PFSK-1 (cell line): ENCODE measurements at regions not wholly inside any gene's neighbourhood (a gene's known extent, or its start where the extent isn't known, plus 50 kb on each side); places are given as distances from the start of the nearest gene placed in this dataset.

Experiments
- FOXP2 ChIP-seq: optimal IDR thresholded peaks from 2 replicates; pipeline ENCODE3; 2011; ENCODE audit warnings: borderline replicate concordance, control low read depth, inconsistent platforms; ENCODE audit not compliant: insufficient read depth; ENCODE audit errors: extremely low read length, extremely low read depth
- POLR2AphosphoS5 ChIP-seq: IDR thresholded peaks from 2 replicates; pipeline ENCODE4 v1.6.1; 2012; ENCODE audit warnings: low read depth, mild to moderate bottlenecking, control low read depth, low read length, moderate library complexity
- SIN3A ChIP-seq: IDR thresholded peaks from 2 replicates; pipeline ENCODE4 v1.6.1; 2012; ENCODE audit warnings: mild to moderate bottlenecking, low read length, moderate library complexity, borderline replicate concordance; ENCODE audit not compliant: insufficient read depth
- TAF1 ChIP-seq: IDR thresholded peaks from 2 replicates; pipeline ENCODE4 v1.6.1; 2012; ENCODE audit warnings: low read length, control low read depth, borderline replicate concordance; ENCODE audit not compliant: insufficient read depth
- TF ChIP-seq, protein P1 (sequence below), 2 experiments: IDR thresholded peaks; 2 replicates each; pipeline versions ENCODE4 v1.6.1 to v1.8.0; 2011 to 2012; ENCODE audit warnings: low read depth in 2 of 2, low read length in 2 of 2, control low read depth in 1 of 2, inconsistent platforms in 1 of 2, mild to moderate bottlenecking in 1 of 2, moderate library complexity in 1 of 2; ENCODE audit not compliant: insufficient read depth in 1 of 2

DNA sequence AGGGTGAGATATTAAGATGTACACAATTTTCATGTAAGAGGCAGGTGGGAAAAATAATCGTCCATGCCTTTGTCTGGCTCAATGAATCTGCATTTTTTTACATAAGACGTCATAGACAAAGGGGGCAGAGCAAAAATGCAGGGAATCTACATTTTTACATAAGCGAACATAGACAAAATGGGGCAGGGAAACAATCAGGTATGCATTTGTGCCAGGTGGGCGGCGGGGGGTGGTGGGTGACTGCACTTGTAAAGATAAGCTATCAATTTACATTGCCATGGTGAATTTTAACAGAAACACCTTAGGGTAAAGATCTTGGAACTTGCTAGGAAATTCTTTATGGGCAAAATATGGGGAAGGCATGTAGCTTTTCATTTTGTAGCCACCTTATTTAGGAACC is 96.3 kb upstream of the CES5A start:
- no peak for TF ChIP-seq SIN3A
- TF ChIP-seq, protein P1, sequence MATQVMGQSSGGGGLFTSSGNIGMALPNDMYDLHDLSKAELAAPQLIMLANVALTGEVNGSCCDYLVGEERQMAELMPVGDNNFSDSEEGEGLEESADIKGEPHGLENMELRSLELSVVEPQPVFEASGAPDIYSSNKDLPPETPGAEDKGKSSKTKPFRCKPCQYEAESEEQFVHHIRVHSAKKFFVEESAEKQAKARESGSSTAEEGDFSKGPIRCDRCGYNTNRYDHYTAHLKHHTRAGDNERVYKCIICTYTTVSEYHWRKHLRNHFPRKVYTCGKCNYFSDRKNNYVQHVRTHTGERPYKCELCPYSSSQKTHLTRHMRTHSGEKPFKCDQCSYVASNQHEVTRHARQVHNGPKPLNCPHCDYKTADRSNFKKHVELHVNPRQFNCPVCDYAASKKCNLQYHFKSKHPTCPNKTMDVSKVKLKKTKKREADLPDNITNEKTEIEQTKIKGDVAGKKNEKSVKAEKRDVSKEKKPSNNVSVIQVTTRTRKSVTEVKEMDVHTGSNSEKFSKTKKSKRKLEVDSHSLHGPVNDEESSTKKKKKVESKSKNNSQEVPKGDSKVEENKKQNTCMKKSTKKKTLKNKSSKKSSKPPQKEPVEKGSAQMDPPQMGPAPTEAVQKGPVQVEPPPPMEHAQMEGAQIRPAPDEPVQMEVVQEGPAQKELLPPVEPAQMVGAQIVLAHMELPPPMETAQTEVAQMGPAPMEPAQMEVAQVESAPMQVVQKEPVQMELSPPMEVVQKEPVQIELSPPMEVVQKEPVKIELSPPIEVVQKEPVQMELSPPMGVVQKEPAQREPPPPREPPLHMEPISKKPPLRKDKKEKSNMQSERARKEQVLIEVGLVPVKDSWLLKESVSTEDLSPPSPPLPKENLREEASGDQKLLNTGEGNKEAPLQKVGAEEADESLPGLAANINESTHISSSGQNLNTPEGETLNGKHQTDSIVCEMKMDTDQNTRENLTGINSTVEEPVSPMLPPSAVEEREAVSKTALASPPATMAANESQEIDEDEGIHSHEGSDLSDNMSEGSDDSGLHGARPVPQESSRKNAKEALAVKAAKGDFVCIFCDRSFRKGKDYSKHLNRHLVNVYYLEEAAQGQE (IDR thresholded peaks at IDR 0.05; ENCODE audit: insufficient read depth in 1 of 2, low read depth in 2 of 2, low read length in 2 of 2), result no peak
- TF ChIP-seq FOXP2, result no peak
- no peak for TF ChIP-seq TAF1
- no peak for TF ChIP-seq POLR2AphosphoS5

DNA sequence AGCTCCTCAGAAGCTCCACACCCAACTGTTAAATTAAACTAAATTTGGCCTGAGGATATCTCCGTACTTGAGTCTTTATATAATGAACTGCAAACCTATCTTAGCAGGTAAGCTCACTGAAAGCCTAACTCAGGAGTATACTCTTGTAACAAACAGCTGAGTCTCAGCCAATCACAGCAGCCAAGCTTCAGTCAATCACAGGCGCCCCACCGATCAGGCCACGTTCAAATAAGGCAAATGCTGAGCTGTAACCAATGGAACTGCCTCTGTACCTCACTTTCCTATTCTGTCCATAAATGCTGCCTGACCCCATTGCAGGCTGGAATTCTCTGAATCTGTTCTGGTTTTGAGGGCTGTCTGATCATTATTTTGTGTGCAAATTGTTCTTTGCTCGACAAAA is 93.0 kb upstream of the CES5A start:
- TF ChIP-seq FOXP2 (no peak), SIN3A (no peak), POLR2AphosphoS5 (no peak), TAF1 (no peak)
- TF ChIP-seq, protein P1 (IDR thresholded peaks at IDR 0.05; ENCODE audit: insufficient read depth in 1 of 2, low read depth in 2 of 2, low read length in 2 of 2), result no peak

DNA sequence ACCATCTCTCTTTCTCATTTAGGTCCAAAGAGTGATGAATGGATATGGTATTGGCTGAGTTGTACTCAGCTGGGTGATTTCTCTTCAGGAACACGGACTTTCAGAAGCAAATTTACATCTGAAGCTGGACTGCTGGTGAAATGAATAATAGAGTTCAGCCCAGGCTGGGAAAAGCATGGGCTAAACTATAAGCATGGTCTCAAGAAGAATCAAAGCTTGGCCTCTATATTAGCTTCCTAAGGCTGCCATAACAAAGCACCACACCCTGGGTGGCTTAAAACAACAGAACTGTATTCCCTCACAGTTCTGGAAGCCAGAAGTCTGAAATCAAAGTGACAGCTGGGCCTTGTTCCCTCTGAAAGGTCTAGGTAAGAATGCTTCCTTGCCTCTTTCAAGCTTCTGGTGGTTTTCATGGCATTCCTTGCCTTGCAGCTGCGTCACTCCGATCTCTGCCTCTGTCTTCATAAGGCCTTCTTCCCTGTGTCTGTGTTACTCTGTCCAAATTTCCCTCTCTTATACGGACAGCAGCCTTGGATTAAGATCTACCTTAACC is 89.8 kb upstream of the CES5A start:
- TF ChIP-seq FOXP2 (no peak), SIN3A (no peak), POLR2AphosphoS5 (no peak), TAF1 (no peak)
- TF ChIP-seq, protein P1 (IDR thresholded peaks at IDR 0.05; ENCODE audit: insufficient read depth in 1 of 2, low read depth in 2 of 2, low read length in 2 of 2), result no peak

DNA sequence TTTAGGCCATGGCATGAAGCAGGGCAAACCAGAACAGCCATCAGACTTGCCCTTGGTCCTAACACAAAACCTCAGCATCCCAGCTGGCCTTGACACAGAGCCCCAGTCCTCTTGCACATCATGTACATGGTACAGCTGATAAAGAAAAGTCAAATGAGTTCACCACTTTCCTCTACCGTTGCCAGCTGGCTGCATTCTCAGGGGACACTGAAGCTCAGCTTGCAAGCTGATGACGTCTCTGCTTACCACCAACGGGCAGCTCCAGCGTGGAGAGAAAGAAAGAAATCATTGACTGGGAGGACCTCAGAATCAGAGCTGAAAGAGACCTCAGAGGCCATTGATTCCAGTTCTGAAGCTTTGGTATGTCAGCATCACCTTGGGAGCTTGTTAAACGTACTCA is 80.7 kb upstream of the CES5A start:
- TF ChIP-seq SIN3A, result no peak
- TF ChIP-seq TAF1, result no peak
- TF ChIP-seq POLR2AphosphoS5, result no peak
- TF ChIP-seq FOXP2, result no peak
- TF ChIP-seq, protein P1 (IDR thresholded peaks at IDR 0.05; ENCODE audit: insufficient read depth in 1 of 2, low read depth in 2 of 2, low read length in 2 of 2), result no peak

DNA sequence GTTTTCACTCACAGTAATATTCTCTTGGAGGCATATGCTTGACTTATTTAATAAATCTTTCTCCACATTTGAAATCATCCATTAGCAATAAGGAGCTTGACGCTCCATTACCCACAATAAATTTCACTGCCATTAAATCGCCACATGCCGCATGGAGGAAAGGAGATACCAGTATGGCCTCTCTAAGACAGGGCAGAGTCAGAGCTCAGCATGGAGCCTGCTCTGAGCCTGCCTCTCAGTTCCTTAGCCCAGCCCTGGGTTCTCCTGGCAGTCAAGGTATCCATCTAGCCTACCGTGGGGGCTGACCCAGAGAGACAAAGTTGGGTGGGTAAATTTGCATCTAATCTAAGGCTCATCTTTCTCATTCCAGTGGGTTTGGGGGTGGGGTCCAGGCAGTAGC is 80.3 kb upstream of the CES5A start:
- no peak for TF ChIP-seq SIN3A
- TF ChIP-seq, protein P1 (IDR thresholded peaks at IDR 0.05; ENCODE audit: insufficient read depth in 1 of 2, low read depth in 2 of 2, low read length in 2 of 2), result no peak
- TF ChIP-seq TAF1, result no peak
- no peak for TF ChIP-seq FOXP2
- no peak for TF ChIP-seq POLR2AphosphoS5
